AG04449 (cell line): ENCODE measurements at regions not wholly inside any gene's neighbourhood (a gene's known extent, or its start where the extent isn't known, plus 50 kb on each side); places are given as distances from the start of the nearest gene placed in this dataset.

Experiments used
- CTCF ChIA-PET: fragments of 350-600 bp; formaldehyde crosslinking; extraction: SDS; loops from one replicate; lab custom pipeline; 2021; ENCODE audit warnings: antibody characterized with exemption; lab: Yijun Ruan, JAX
- POLR2A ChIA-PET: fragments of 400-600, 350-600 bp; formaldehyde crosslinking; extraction: SDS; loops from one replicate; lab custom pipeline; 2020; ENCODE audit warnings: antibody characterized with exemption, inconsistent platforms; lab: Yijun Ruan, JAX
- DNase-seq: peaks from one replicate; pipeline ENCODE4 v3.0.0-alpha.2; 2010; ENCODE audit warnings: low read depth, low spot score
- H3K4me3 ChIP-seq: 2 replicates; pipeline ENCODE4 v1.5.1; 2011; ENCODE audit warnings: low read depth, mild to moderate bottlenecking, control low read depth, low read length
- CTCF ChIP-seq: IDR thresholded peaks from one replicate; pipeline ENCODE4 v1.5.1; 2011; ENCODE audit warnings: mild to moderate bottlenecking, moderate library complexity, low read length, control low read depth, inconsistent platforms; ENCODE audit not compliant: insufficient read depth; ENCODE audit errors: missing control alignments

GRCh38 chr2:204477358-204477950, 67.8 kb upstream of the PARD3B start:
- POLR2A ChIA-PET: no interaction called here
- no peak for TF ChIP-seq CTCF
- CTCF ChIA-PET: no interaction called here
- H3K4me3 ChIP-seq: no peak overlapping the region
- no peak for DNase-seq

- no peak for TF ChIP-seq CTCF
- no peak overlapping the region for H3K4me3 ChIP-seq
- CTCF ChIA-PET: no interaction called here
- POLR2A ChIA-PET: no interaction called here
- no peak for DNase-seq
Measured at GRCh38 chr2:204479557-204479956, 65.7 kb upstream of the PARD3B start.

GRCh38 chr2:204480676-204481075, 64.6 kb upstream of the PARD3B start:
- no peak overlapping the region for H3K4me3 ChIP-seq
- DNase-seq: no peak
- ChIA-PET CTCF (no interaction called here), POLR2A (no interaction called here)
- no peak for TF ChIP-seq CTCF

- CTCF ChIA-PET: interaction anchor here (1.0 kb wide), 1 partner anchor 13 kb away, joined by 3 read pairs; no protein-coding TSS in a partner anchor
- POLR2A ChIA-PET: no interaction called here
- no peak for DNase-seq
- no peak overlapping the region for H3K4me3 ChIP-seq
- TF ChIP-seq CTCF: no peak
Measured at GRCh38 chr2:204483608-204484081, 61.6 kb upstream of the PARD3B start.

GRCh38 chr2:204486321-204486720, 59.0 kb upstream of the PARD3B start:
- H3K4me3 ChIP-seq: no peak overlapping the region
- no peak for TF ChIP-seq CTCF
- no peak for DNase-seq
- POLR2A ChIA-PET: no interaction called here
- CTCF ChIA-PET: no interaction called here

- no peak for DNase-seq
- POLR2A ChIA-PET: no interaction called here
- no peak overlapping the region for H3K4me3 ChIP-seq
- TF ChIP-seq CTCF: no peak
- CTCF ChIA-PET: no interaction called here
Measured at GRCh38 chr2:204486805-204487204, 58.5 kb upstream of the PARD3B start.
